Heart left ventricle (tissue), 16 donors: ENCODE measurements at regions not wholly inside any gene's neighbourhood (a gene's known extent, or its start where the extent isn't known, plus 50 kb on each side); places are given as distances from the start of the nearest gene placed in this dataset.
A peak's percentile ranks its signal among the peaks of the same experiment; 100 is the strongest.

Experiments
- ATAC-seq, 4 donors: fragments of 200-7000 bp; cut with Tn5 transposase; one replicate each; pipeline ENCODE4 v1.9.1; 2020 to 2022; ENCODE audit warnings: moderate library complexity in 4 of 4, mild to moderate bottlenecking in 3 of 4, moderate number of reproducible peaks in 1 of 4
- DNase-seq, 5 donors: peaks; one replicate each; pipeline ENCODE4 v3.0.0-alpha.2; 2020
- H3K27ac ChIP-seq, 12 donors: fragments of 200-600 bp; sonication (generic) in 4 of 12; one replicate each; pipeline versions ENCODE4 v1.5.0 to v1.8.0; 2016 to 2022; ENCODE audit warnings: mild to moderate bottlenecking in 2 of 12
- H3K27me3 ChIP-seq, 9 donors: fragments of 200-600 bp; sonication (generic) in 2 of 9; one replicate each; pipeline versions ENCODE4 v1.5.1 to v1.8.0; 2016 to 2022; ENCODE audit warnings: mild to moderate bottlenecking in 3 of 9
- H3K36me3 ChIP-seq, 9 donors: fragments of 200-600 bp; sonication (generic) in 2 of 9; one replicate each; pipeline versions ENCODE4 v1.5.0 to v1.8.0; 2018 to 2022; ENCODE audit warnings: mild to moderate bottlenecking in 2 of 9
- H3K4me1 ChIP-seq, 12 donors: fragments of 200-600 bp; sonication (generic) in 4 of 12; one replicate each; pipeline versions ENCODE4 v1.5.0 to v1.8.0; 2016 to 2022; ENCODE audit warnings: mild to moderate bottlenecking in 3 of 12
- H3K4me3 ChIP-seq, 12 donors: fragments of 200-600 bp; sonication (generic) in 4 of 12; one replicate each; pipeline versions ENCODE4 v1.5.0 to v1.8.0; 2017 to 2022; ENCODE audit warnings: mild to moderate bottlenecking in 9 of 12, moderate library complexity in 4 of 12
- H3K9me3 ChIP-seq, 12 donors: fragments of 200-600 bp; sonication (generic) in 4 of 12; one replicate each; pipeline versions ENCODE4 v1.5.0 to v1.8.0; 2016 to 2022; ENCODE audit warnings: mild to moderate bottlenecking in 1 of 12
- POLR2A ChIP-seq, 2 donors: fragments of 450-650 bp; IDR thresholded peaks; one replicate each; pipeline ENCODE4 v1.6.1; 2017; ENCODE audit warnings: antibody characterized with exemption in 2 of 2, mild to moderate bottlenecking in 2 of 2, moderate library complexity in 2 of 2
- WGBS, 4 donors: extraction: QIAGEN DNeasy Blood & Tissue Kit in 2 of 4; methylation state at CpG; one replicate each; pipeline versions ENCODE4 v1.1.5 to v1.1.7; 2013 to 2018; 5-methylcytosine and 5-hydroxymethylcytosine counted together
- intact Hi-C, 10 donors: fragments of 100-400 bp; cut with DNase I; formaldehyde crosslinking; loops; one replicate each; pipeline versions ENCODE4 v1.11.1 to v1.14.2; 2022
- TF ChIP-seq, protein P1 (sequence below), 12 donors: fragments of 200-600 bp; sonication (generic) in 4 of 12; IDR thresholded peaks; one replicate each; pipeline versions ENCODE4 v1.5.0 to v1.8.0; 2018 to 2022; ENCODE audit warnings: antibody characterized with exemption in 12 of 12, mild to moderate bottlenecking in 5 of 12
- donor health status: ischemic (EF 13 %, LVEDD 7.1; RV severe dilation, severe dysfunction).
- donor health status: healthy with polysubstance abuse.
- donor health status: DM: no; HTN: yes; CAD: no.
- donor health status: DM: no; HTN: no; CAD: no.
- donor health status: ischemic (EF 25% LVEDD 6.9; RV normal size, moderate dysfunction).
- donor health status: ischemic (EF 25% LVEDD 5.7; RV mildly dilated, moderate dysfunction).
- donor health status: healthy.
- donor health status: DM: yes; HTN: yes; CAD: no.
- donor health status: ischemic (EF 35%, LVEDD 5.7; RV mildly dilated, moderate dysfunction).
- donor health status: nonischemic (EF 11% LVEDD 7.7; RV severe dilation, severe dysfunction).
- donor health status: DM: yes; HTN: yes; CAD: no.
- donor health status: PGD.
- donor health status: ischemic (EF 29% LVEDD 5.4; RV normal size, mild dysfunction).
- donor health status: nonischemic (EF 23%, LVEDD 6.1; RV moderate dilation, normal function).

- Histone ChIP-seq H3K4me1 (peaks cover 0 to 28% (median 13%) of the 10 kb centered on the region in 12 donors), H3K27ac (no peak overlapping the region), H3K4me3 (no peak overlapping the region), H3K9me3 (no peaks in the 10 kb centered on the region), H3K36me3 (no peaks in the 10 kb centered on the region), H3K27me3 (no peaks in the 10 kb centered on the region)
- intact Hi-C loops: loop anchor here in 3 of 10 donors (10.0 kb wide), 2 partner anchors 265 to 295 kb away; partner anchors contain the start of gene JUN (in 2 of the 3)
- ATAC-seq (no peak), DNase-seq (no peak)
- WGBS, 4 donors: 66 to 75% (median 67%) methylated on average over 3 of the region's 3 CpGs
- no peak for TF ChIP-seq POLR2A (IDR thresholded peaks at IDR 0.05)
- TF ChIP-seq, protein P1, sequence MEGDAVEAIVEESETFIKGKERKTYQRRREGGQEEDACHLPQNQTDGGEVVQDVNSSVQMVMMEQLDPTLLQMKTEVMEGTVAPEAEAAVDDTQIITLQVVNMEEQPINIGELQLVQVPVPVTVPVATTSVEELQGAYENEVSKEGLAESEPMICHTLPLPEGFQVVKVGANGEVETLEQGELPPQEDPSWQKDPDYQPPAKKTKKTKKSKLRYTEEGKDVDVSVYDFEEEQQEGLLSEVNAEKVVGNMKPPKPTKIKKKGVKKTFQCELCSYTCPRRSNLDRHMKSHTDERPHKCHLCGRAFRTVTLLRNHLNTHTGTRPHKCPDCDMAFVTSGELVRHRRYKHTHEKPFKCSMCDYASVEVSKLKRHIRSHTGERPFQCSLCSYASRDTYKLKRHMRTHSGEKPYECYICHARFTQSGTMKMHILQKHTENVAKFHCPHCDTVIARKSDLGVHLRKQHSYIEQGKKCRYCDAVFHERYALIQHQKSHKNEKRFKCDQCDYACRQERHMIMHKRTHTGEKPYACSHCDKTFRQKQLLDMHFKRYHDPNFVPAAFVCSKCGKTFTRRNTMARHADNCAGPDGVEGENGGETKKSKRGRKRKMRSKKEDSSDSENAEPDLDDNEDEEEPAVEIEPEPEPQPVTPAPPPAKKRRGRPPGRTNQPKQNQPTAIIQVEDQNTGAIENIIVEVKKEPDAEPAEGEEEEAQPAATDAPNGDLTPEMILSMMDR (IDR thresholded peaks at IDR 0.05): no peak
Measured at GRCh38 chr1:59079434-59080140, 217.3 kb upstream of the FGGY start.

GRCh38 chr1:59081181-59081580, 215.7 kb upstream of the FGGY start:
- H3K4me1 ChIP-seq: peaks cover 0 to 31% (median 14%) of the 10 kb centered on the region in 12 donors
- H3K27ac ChIP-seq: no peak overlapping the region
- H3K4me3 ChIP-seq: no peak overlapping the region
- no peaks in the 10 kb centered on the region for H3K9me3 ChIP-seq
- intact Hi-C loops: no loop called here
- no peak for TF ChIP-seq POLR2A (IDR thresholded peaks at IDR 0.05)
- TF ChIP-seq, protein P1 (IDR thresholded peaks at IDR 0.05): no peak
- 96 to 100% (median 98%) methylated on average over 1 of the region's 1 CpG for WGBS, 4 donors
- no peaks in the 10 kb centered on the region for H3K36me3 ChIP-seq
- ATAC-seq (no peak), DNase-seq (no peak)
- no peaks in the 10 kb centered on the region for H3K27me3 ChIP-seq

GRCh38 chr1:59081795-59082194, 215.1 kb upstream of the FGGY start:
- Histone ChIP-seq H3K9me3 (no peaks in the 10 kb centered on the region), H3K27ac (no peak overlapping the region), H3K27me3 (no peaks in the 10 kb centered on the region), H3K4me3 (no peak overlapping the region), H3K4me1 (peaks cover 0 to 28% (median 14%) of the 10 kb centered on the region in 12 donors), H3K36me3 (no peaks in the 10 kb centered on the region)
- no peak for ATAC-seq
- TF ChIP-seq, protein P1 (IDR thresholded peaks at IDR 0.05): no peak
- TF ChIP-seq POLR2A (IDR thresholded peaks at IDR 0.05): no peak
- 87 to 92% (median 90%) methylated on average over 5 of the region's 5 CpGs for WGBS, 4 donors
- intact Hi-C loops: no loop called here
- DNase-seq: no peak

GRCh38 chr1:59083946-59084865, 212.7 kb upstream of the FGGY start:
- Histone ChIP-seq H3K4me3 (no peak overlapping the region), H3K27me3 (no peaks in the 10 kb centered on the region), H3K36me3 (no peaks in the 10 kb centered on the region), H3K4me1 (peaks cover 0 to 24% (median 14%) of the 10 kb centered on the region in 12 donors), H3K9me3 (peaks cover 0 to 8% (median 0%) of the 10 kb centered on the region in 12 donors), H3K27ac (peak overlapping the region in 10 of 12 donors; percentile 11 to 60 (median 40))
- intact Hi-C loops: no loop called here
- peak; percentile 42 to 83 (median 67) for ATAC-seq
- TF ChIP-seq, protein P1 (IDR thresholded peaks at IDR 0.05): no peak
- TF ChIP-seq POLR2A (IDR thresholded peaks at IDR 0.05): no peak
- peak; percentile 30 to 62 (median 37) for DNase-seq
- WGBS, 4 donors: 26 to 40% (median 39%) methylated on average over 9 of the region's 9 CpGs
